NCI-H2227 (cell line): ENCODE measurements at regions not wholly inside any gene's neighbourhood (a gene's known extent, or its start where the extent isn't known, plus 50 kb on each side); places are given as distances from the start of the nearest gene placed in this dataset.

Experiments
- DNase-seq: peaks from one replicate; lab custom pipeline; 2025; ENCODE audit not compliant: unreplicated experiment; lab: John Stamatoyannopoulos, UW

- DNase-seq: no peak
Measured at GRCh38 chrX:26411045-26411444, 195.1 kb downstream of the MAGEB5 start.

- no peak for DNase-seq
Measured at GRCh38 chrX:26409636-26410035, 193.7 kb downstream of the MAGEB5 start.

- DNase-seq: no peak
Measured at GRCh38 chrX:26387906-26388305, 171.9 kb downstream of the MAGEB5 start.

- DNase-seq: no peak
Measured at GRCh38 chrX:26376037-26376708, 160.2 kb downstream of the MAGEB5 start.

GRCh38 chrX:26375346-26375745 lies 159.4 kb downstream of the MAGEB5 start:
- no peak for DNase-seq

GRCh38 chrX:26373829-26374228 lies 157.9 kb downstream of the MAGEB5 start:
- no peak for DNase-seq

- DNase-seq: no peak
Measured at GRCh38 chrX:26352891-26353430, 137.0 kb downstream of the MAGEB5 start.

- no peak for DNase-seq
Measured at GRCh38 chrX:26347171-26347570, 131.2 kb downstream of the MAGEB5 start.

GRCh38 chrX:26334232-26334631 lies 118.3 kb downstream of the MAGEB5 start:
- DNase-seq: no peak

- DNase-seq: no peak
Measured at GRCh38 chrX:26328608-26329319, 112.8 kb downstream of the MAGEB5 start.

- DNase-seq: no peak
Measured at GRCh38 chrX:26309262-26309661, 93.3 kb downstream of the MAGEB5 start.

- no peak for DNase-seq
Measured at GRCh38 chrX:26295425-26295824, 79.5 kb downstream of the MAGEB5 start.

- DNase-seq: no peak
Measured at GRCh38 chrX:26286836-26287235, 70.9 kb downstream of the MAGEB5 start.
